Loucy (cell line): ENCODE measurements at regions not wholly inside any gene's neighbourhood (a gene's known extent, or its start where the extent isn't known, plus 50 kb on each side); places are given as distances from the start of the nearest gene placed in this dataset.

Experiments used
- CTCF ChIP-seq: fragments of 200-600 bp; sonication (generic); conservative IDR thresholded peaks from 2 replicates; pipeline ENCODE4 v1.5.1; 2014; ENCODE audit warnings: mild to moderate bottlenecking, antibody characterized with exemption, low read length
- EZH2phosphoT487 ChIP-seq: fragments of 200-600 bp; IDR thresholded peaks from 2 replicates; pipeline ENCODE4 v1.6.1; 2018; ENCODE audit warnings: antibody characterized with exemption, mild to moderate bottlenecking, moderate library complexity, borderline replicate concordance

GRCh38 chr2:18399601-18400000 lies 160.9 kb downstream of the RDH14 start:
- TF ChIP-seq CTCF (no peak), EZH2phosphoT487 (no peak)
